HG02588 (cell line): ENCODE measurements at regions not wholly inside any gene's neighbourhood (a gene's known extent, or its start where the extent isn't known, plus 50 kb on each side); places are given as distances from the start of the nearest gene placed in this dataset.

Source experiments
- ATAC-seq: cut with Tn5 transposase; IDR thresholded peaks from one replicate; pipeline ENCODE4 v1.9.1; 2021; ENCODE audit warnings: mild to moderate bottlenecking, moderate library complexity; ENCODE audit not compliant: unreplicated experiment

GRCh38 chr13:33767140-33767539 is 50.8 kb upstream of the RFC3 start:
- ATAC-seq = no peak
